ENCODE measurements at regions not wholly inside any gene's neighbourhood (a gene's known extent, or its start where the extent isn't known, plus 50 kb on each side); places are given as distances from the start of the nearest gene placed in this dataset.

GRCh38 chrX:10390187-10390586 is 230.2 kb downstream of the MID1 start:
- no peak for DNase-seq (ENCODE audit: low read depth in 2 of 2)

- no peak for DNase-seq (ENCODE audit: low read depth in 2 of 2)
Observed at GRCh38 chrX:10393241-10393640, 227.1 kb downstream of the MID1 start.

DNA sequence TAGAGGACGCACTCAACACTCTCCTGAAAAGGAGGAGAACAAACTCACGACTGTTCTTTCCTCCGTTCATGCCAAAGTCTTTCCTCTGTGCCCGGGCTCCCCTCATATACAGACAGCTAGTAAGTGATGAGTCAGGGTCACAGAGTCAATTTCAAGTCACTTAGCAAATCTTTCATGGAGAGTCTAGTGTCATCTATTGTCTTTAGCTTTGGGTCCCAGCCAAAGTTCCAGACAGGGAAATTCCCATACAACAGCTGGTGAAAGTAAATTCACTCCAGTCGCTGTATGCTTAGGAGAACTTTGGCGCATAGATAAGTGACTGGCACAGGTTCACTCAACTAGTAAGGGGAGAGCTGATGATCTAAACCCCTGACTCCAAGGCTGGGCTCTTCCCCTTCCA is 226.5 kb downstream of the MID1 start:
- DNase-seq (ENCODE audit: low read depth in 2 of 2): peak; percentile 63

GRCh38 chrX:10395179-10395578 is 225.2 kb downstream of the MID1 start:
- DNase-seq (ENCODE audit: low read depth in 2 of 2): no peak

Measured in dermis microvascular lymphatic vessel endothelial cell (primary cell).